GM23248 (cell line): ENCODE measurements at regions not wholly inside any gene's neighbourhood (a gene's known extent, or its start where the extent isn't known, plus 50 kb on each side); places are given as distances from the start of the nearest gene placed in this dataset.

ENCODE experiments used
- DNase-seq: peaks from one replicate; pipeline ENCODE4 v3.0.0-alpha.2; 2015
- H2AFZ ChIP-seq: fragments of 200-600 bp; sonication (generic); 2 replicates; pipeline ENCODE4 v1.6.1; 2016; ENCODE audit warnings: antibody characterized with exemption
- H3F3A ChIP-seq: fragments of 200-600 bp; sonication (generic); 2 replicates; pipeline ENCODE4 v1.6.1; 2016; ENCODE audit warnings: mild to moderate bottlenecking, antibody characterized with exemption, mixed run types; ENCODE audit not compliant: insufficient read depth
- H3K27ac ChIP-seq: fragments of 200-600 bp; sonication (generic); 2 replicates; pipeline ENCODE4 v1.5.1; 2016; ENCODE audit warnings: mild to moderate bottlenecking
- H3K27me3 ChIP-seq: fragments of 200-600 bp; sonication (generic); replicated peaks from 2 replicates; pipeline ENCODE4 v1.6.1; 2016; ENCODE audit warnings: mild to moderate bottlenecking; ENCODE audit not compliant: insufficient read depth
- H3K36me3 ChIP-seq: fragments of 200-600 bp; sonication (generic); 2 replicates; pipeline ENCODE4 v1.6.1; 2016; ENCODE audit warnings: low read depth, mild to moderate bottlenecking
- H3K4me1 ChIP-seq: fragments of 200-600 bp; sonication (generic); 2 replicates; pipeline ENCODE4 v1.6.1; 2016; ENCODE audit warnings: mild to moderate bottlenecking; ENCODE audit not compliant: insufficient read depth
- H3K4me2 ChIP-seq: fragments of 200-600 bp; sonication (generic); one replicate; pipeline ENCODE4 v1.6.1; 2016; ENCODE audit warnings: mild to moderate bottlenecking; ENCODE audit not compliant: unreplicated experiment
- H3K4me3 ChIP-seq: fragments of 200-600 bp; sonication (generic); 2 replicates; pipeline ENCODE4 v1.5.1; 2016; ENCODE audit warnings: mild to moderate bottlenecking
- H3K79me2 ChIP-seq: fragments of 200-600 bp; sonication (generic); 2 replicates; pipeline ENCODE4 v1.6.1; 2016; ENCODE audit warnings: mild to moderate bottlenecking; ENCODE audit not compliant: insufficient read depth
- H3K9ac ChIP-seq: fragments of 200-600 bp; sonication (generic); 2 replicates; pipeline ENCODE4 v1.6.1; 2016; ENCODE audit warnings: mild to moderate bottlenecking
- H3K9me2 ChIP-seq: fragments of 200-600 bp; sonication (generic); 2 replicates; pipeline ENCODE4 v1.6.1; 2016; ENCODE audit warnings: mixed run types, mild to moderate bottlenecking, moderate library complexity; ENCODE audit not compliant: insufficient read depth
- H3K9me3 ChIP-seq: fragments of 200-600 bp; sonication (generic); one replicate; pipeline ENCODE4 v1.6.1; 2017; ENCODE audit warnings: low read depth
- H4K20me1 ChIP-seq: fragments of 200-600 bp; sonication (generic); 2 replicates; pipeline ENCODE4 v1.6.0; 2016; ENCODE audit not compliant: insufficient read depth
- EZH2 ChIP-seq: fragments of 200-600 bp; sonication (generic); IDR thresholded peaks from 2 replicates; pipeline ENCODE4 v1.6.1; 2018; ENCODE audit warnings: antibody characterized with exemption, mild to moderate bottlenecking; ENCODE audit not compliant: insufficient read depth, poor library complexity, severe bottlenecking
- EZH2phosphoT487 ChIP-seq: fragments of 200-600 bp; sonication (generic); IDR thresholded peaks from 2 replicates; pipeline ENCODE4 v1.6.1; 2018; ENCODE audit warnings: antibody characterized with exemption, moderate library complexity, mild to moderate bottlenecking, low read depth; ENCODE audit not compliant: insufficient read depth
- WGBS, 2 experiments: methylation state at CpG; one replicate each; pipeline ENCODE4 v1.1.6; 2015 to 2017; ENCODE audit warnings: low lambda C conversion rate in 2 of 2, low coverage in 1 of 2; ENCODE audit errors: missing lambda C conversion rate in 2 of 2; 5-methylcytosine and 5-hydroxymethylcytosine counted together
- in situ Hi-C: fragments of 300-500 bp; cut with MboI; formaldehyde crosslinking; loops from 2 replicates; pipeline ENCODE4 v1.15.0; 2020

DNA sequence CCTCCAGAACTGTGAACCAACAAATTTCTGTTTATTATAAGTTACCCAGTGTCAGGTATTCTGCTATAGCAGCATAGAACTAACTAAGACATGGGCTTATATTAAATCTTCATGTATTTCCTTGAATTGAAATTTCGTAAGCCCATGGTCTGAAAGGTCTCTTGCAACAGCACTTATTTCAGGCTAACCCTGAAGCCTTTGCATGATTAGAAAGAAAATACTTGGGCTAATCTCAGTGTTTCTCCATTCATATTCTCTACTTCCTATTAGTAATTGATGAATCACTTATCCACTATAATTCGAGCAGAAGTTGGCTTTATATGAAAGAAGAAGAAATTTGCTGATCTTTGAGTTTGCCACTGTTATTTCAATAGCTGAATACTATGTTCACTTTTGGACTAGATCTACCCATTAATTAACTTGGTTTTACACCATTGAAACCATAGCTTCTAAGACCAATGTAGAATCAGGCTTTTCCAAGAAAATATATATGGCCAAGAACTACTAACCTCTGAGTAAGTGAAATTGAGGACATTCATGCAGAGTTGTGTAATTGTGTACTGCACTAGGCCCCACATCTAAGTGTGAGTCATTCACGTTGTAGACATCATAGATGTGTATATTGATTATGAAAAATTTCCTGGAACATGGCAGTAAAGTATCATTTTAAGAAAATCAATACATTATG lies 731.6 kb downstream of the SOCS6 start:
- no peaks in the 10 kb centered on the region for H3K27me3 ChIP-seq
- no peak overlapping the region for H3K4me3 ChIP-seq
- no peak for TF ChIP-seq EZH2phosphoT487
- TF ChIP-seq EZH2: no peak
- no peak overlapping the region for H2AFZ ChIP-seq
- no peak overlapping the region for H3K9ac ChIP-seq
- no peaks in the 10 kb centered on the region for H3K79me2 ChIP-seq
- no peak overlapping the region for H3K27ac ChIP-seq
- no peak overlapping the region for H3K4me2 ChIP-seq
- peak; percentile 52 for DNase-seq
- no peaks in the 10 kb centered on the region for H4K20me1 ChIP-seq
- WGBS, 2 experiments: 17 to 18% methylated on average over 3 of the region's 3 CpGs
- no peaks in the 10 kb centered on the region for H3K9me3 ChIP-seq
- in situ Hi-C loops: no loop called here
- H3K36me3 ChIP-seq: no peaks in the 10 kb centered on the region; the same call in 1 of the 2 replicates
- H3K4me1 ChIP-seq: peaks cover 5% of the 10 kb centered on the region; the same call in 1 of the 2 replicates
- H3F3A ChIP-seq: no peaks in the 10 kb centered on the region
- H3K9me2 ChIP-seq: no peaks in the 10 kb centered on the region

DNA sequence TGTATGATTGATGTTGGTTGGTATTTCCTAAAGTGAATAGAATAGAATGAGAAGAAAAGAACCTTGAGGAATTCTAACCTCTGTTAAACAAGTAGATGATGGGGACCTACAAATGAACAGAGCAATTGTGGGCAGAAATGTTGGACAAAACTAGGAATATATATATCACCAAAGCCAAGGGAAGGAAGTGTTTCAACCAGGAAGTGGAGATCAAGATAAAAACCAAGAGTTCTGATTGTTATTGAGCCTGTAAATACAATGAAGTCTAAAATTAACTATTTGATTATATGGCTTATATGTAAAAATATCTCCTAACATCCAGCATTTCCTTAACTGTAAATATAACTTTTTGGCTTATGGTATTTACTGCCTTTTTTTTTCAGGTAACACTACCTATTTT lies 730.0 kb downstream of the SOCS6 start:
- H3K79me2 ChIP-seq: no peaks in the 10 kb centered on the region
- H3K4me2 ChIP-seq: no peak overlapping the region
- peaks cover 5% of the 10 kb centered on the region; the same call in 1 of the 2 replicates for H3K4me1 ChIP-seq
- H3F3A ChIP-seq: no peaks in the 10 kb centered on the region
- no peak overlapping the region for H3K27ac ChIP-seq
- H3K27me3 ChIP-seq: no peaks in the 10 kb centered on the region
- no peak for TF ChIP-seq EZH2phosphoT487
- TF ChIP-seq EZH2: no peak
- no peaks in the 10 kb centered on the region for H3K9me2 ChIP-seq
- DNase-seq: no peak
- H2AFZ ChIP-seq: no peak overlapping the region
- H3K4me3 ChIP-seq: no peak overlapping the region
- H4K20me1 ChIP-seq: no peaks in the 10 kb centered on the region
- no peaks in the 10 kb centered on the region for H3K9me3 ChIP-seq
- in situ Hi-C loops: no loop called here
- no peak overlapping the region for H3K9ac ChIP-seq
- no peaks in the 10 kb centered on the region; the same call in 1 of the 2 replicates for H3K36me3 ChIP-seq

DNA sequence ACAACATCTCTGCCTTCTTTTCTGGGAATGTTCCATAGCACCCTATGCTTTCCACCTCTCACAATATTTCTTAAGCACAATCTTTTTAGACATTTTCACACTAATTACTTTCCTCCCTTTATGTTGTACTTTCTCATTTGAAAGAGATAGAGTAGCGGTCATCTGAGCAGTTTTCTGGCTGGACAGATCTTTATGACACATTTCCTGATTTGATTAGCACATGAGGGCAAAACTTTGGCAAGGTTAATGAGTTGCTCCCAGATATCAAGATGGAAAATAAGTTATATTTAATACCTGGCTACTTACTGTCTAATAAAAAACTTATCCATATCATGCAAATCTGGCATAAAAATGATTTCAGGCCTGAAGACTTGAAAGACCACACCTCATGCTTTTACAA lies 723.9 kb downstream of the SOCS6 start:
- 43 to 45% methylated on average over 1 of the region's 1 CpG for WGBS, 2 experiments
- in situ Hi-C loops: no loop called here
- no peak overlapping the region for H3K27ac ChIP-seq
- no peaks in the 10 kb centered on the region for H4K20me1 ChIP-seq
- H3K4me2 ChIP-seq: no peak overlapping the region
- no peaks in the 10 kb centered on the region for H3K79me2 ChIP-seq
- H2AFZ ChIP-seq: no peak overlapping the region
- TF ChIP-seq EZH2 (no peak), EZH2phosphoT487 (no peak)
- no peaks in the 10 kb centered on the region for H3F3A ChIP-seq
- H3K9me2 ChIP-seq: no peaks in the 10 kb centered on the region
- H3K27me3 ChIP-seq: no peaks in the 10 kb centered on the region
- no peaks in the 10 kb centered on the region; the same call in 1 of the 2 replicates for H3K36me3 ChIP-seq
- no peak overlapping the region for H3K9ac ChIP-seq
- H3K4me1 ChIP-seq: no peaks in the 10 kb centered on the region
- no peak overlapping the region for H3K4me3 ChIP-seq
- H3K9me3 ChIP-seq: no peaks in the 10 kb centered on the region
- DNase-seq: no peak

DNA sequence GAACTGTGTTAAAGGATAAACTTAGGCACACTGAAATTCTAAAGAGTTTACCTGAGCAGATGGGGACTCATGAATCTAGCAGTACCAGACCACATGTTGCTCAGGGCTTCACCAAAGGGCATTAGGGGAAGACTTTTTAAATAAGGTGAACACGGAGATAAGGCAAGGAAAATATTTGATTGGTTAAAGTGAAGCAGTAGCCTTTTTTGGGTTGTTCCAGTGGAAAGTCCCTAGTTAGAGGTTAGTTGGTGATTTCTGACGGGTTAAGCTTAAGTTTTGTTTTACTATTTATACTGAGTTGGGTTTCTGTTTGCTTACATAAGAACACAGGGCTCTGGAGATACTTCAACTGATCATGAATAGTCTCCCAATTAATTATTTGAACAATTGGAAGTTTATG lies 722.5 kb downstream of the SOCS6 start:
- TF ChIP-seq EZH2 (no peak), EZH2phosphoT487 (no peak)
- Histone ChIP-seq H3K9me3 (no peaks in the 10 kb centered on the region), H3K4me3 (no peak overlapping the region), H3K79me2 (no peaks in the 10 kb centered on the region), H3K9ac (no peak overlapping the region), H3K27me3 (no peaks in the 10 kb centered on the region), H3K4me1 (no peaks in the 10 kb centered on the region), H4K20me1 (no peaks in the 10 kb centered on the region), H3F3A (no peaks in the 10 kb centered on the region), H3K9me2 (no peaks in the 10 kb centered on the region), H3K36me3 (no peaks in the 10 kb centered on the region; the same call in 1 of the 2 replicates), H3K27ac (no peak overlapping the region), H3K4me2 (no peak overlapping the region), H2AFZ (no peak overlapping the region)
- 47 to 48% methylated on average over 2 of the region's 2 CpGs for whole genome bisulfite sequencing, 2 experiments
- in situ Hi-C loops: no loop called here
- DNase-seq: no peak

DNA sequence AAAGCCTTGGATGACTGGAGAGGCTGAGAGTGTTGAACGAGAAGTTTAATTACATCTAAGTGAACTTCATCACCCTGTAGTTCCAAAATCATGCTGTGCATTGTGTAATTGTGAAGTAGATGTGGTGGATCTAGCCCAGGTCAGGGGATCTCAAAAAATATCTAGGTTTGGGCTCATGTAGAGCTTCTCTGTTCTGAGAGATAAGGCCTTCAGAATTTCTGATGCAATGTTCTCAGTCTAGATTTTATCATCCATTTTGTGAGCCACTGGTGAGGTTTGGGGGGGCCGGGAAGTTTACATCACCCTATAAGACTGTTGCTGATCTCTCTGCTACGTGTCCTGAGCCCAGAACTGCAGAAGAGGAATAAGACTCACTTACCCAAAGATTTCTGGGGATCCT lies 719.4 kb downstream of the SOCS6 start:
- Histone ChIP-seq H3K4me2 (no peak overlapping the region), H4K20me1 (no peaks in the 10 kb centered on the region), H3F3A (no peaks in the 10 kb centered on the region), H3K9me2 (no peaks in the 10 kb centered on the region), H2AFZ (no peak overlapping the region), H3K79me2 (no peaks in the 10 kb centered on the region), H3K4me3 (no peak overlapping the region), H3K27me3 (no peaks in the 10 kb centered on the region), H3K36me3 (no peaks in the 10 kb centered on the region), H3K27ac (no peak overlapping the region), H3K4me1 (no peaks in the 10 kb centered on the region), H3K9me3 (no peaks in the 10 kb centered on the region), H3K9ac (no peak overlapping the region)
- DNase-seq: no peak
- 33 to 37% methylated on average over 3 of the region's 3 CpGs for WGBS, 2 experiments
- in situ Hi-C loops: no loop called here
- no peak for TF ChIP-seq EZH2
- TF ChIP-seq EZH2phosphoT487: no peak
